RWPE2 (cell line): ENCODE measurements at regions not wholly inside any gene's neighbourhood (a gene's known extent, or its start where the extent isn't known, plus 50 kb on each side); places are given as distances from the start of the nearest gene placed in this dataset.

Experiments used
- ATAC-seq: fragments of 200-7000 bp; cut with Tn5 transposase; 3 replicates; pipeline ENCODE4 v1.9.1; 2021; ENCODE audit warnings: low read depth
- DNase-seq: peaks from one replicate; pipeline ENCODE4 v3.0.0-alpha.2; 2020; ENCODE audit warnings: low spot score
- H3K27ac ChIP-seq: fragments of 450-650 bp; 2 replicates; pipeline ENCODE4 v1.5.1; 2017; ENCODE audit warnings: mild to moderate bottlenecking; ENCODE audit not compliant: poor library complexity, severe bottlenecking
- H3K27me3 ChIP-seq: fragments of 250-450 bp; sonication (Bioruptor Pico); 2 replicates; pipeline ENCODE4 v1.5.1; 2021; ENCODE audit warnings: mild to moderate bottlenecking, moderate library complexity; ENCODE audit not compliant: insufficient read depth, poor library complexity, severe bottlenecking
- H3K36me3 ChIP-seq: fragments of 250-450 bp; sonication (Bioruptor Pico); 2 replicates; pipeline ENCODE4 v1.5.1; 2020; ENCODE audit warnings: low read depth, mild to moderate bottlenecking, moderate library complexity
- H3K4me1 ChIP-seq: fragments of 250-450 bp; sonication (Bioruptor Pico); 2 replicates; pipeline ENCODE4 v1.5.1; 2021; ENCODE audit warnings: mild to moderate bottlenecking, moderate library complexity; ENCODE audit not compliant: insufficient read depth, poor library complexity, severe bottlenecking
- H3K4me3 ChIP-seq: fragments of 250-450 bp; sonication (Bioruptor Pico); 2 replicates; pipeline ENCODE4 v1.5.1; 2021; ENCODE audit warnings: mild to moderate bottlenecking, moderate library complexity; ENCODE audit not compliant: severe bottlenecking
- H3K9me3 ChIP-seq: fragments of 250-450 bp; sonication (Bioruptor Pico); 2 replicates; pipeline ENCODE4 v1.5.1; 2021; ENCODE audit warnings: mild to moderate bottlenecking, moderate library complexity; ENCODE audit not compliant: severe bottlenecking
- CTCF ChIP-seq: fragments of 450-650 bp; IDR thresholded peaks from one replicate; pipeline ENCODE4 v1.5.1; 2017; ENCODE audit warnings: mild to moderate bottlenecking, moderate library complexity; ENCODE audit not compliant: poor library complexity, severe bottlenecking

- H3K9me3 ChIP-seq = no peaks in the 10 kb centered on the region
- H3K4me1 ChIP-seq = no peaks in the 10 kb centered on the region
- H3K27ac ChIP-seq = no peak overlapping the region
- H3K27me3 ChIP-seq = peaks cover 28% of the 10 kb centered on the region
- ATAC-seq = no peak
- H3K36me3 ChIP-seq = no peaks in the 10 kb centered on the region
- no peak for TF ChIP-seq CTCF
- no peak for DNase-seq
- H3K4me3 ChIP-seq = no peak overlapping the region
These were observed 365.2 kb upstream of the POU3F2 start for GRCh38 chr6:98469141-98469540.

DNA sequence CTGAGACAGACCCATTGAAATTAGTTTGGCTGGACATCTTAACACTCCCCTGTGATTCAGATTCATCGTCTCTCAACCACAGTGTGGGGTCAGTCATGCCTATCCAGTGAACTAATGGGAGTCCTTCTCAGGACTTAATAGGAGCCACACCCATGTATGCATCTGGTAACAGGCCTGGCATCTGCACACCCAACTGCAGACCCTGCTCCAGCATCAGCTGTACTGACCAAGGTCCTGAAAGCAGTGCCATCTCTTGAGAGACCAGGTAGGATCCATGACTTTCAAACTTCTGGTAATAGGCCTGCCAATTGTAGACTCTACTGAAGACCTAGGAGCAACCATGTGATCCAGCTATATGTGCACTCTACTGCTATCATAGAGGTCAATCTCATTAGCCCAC lies 363.6 kb upstream of the POU3F2 start:
- Histone ChIP-seq H3K9me3 (no peaks in the 10 kb centered on the region), H3K27ac (no peak overlapping the region), H3K27me3 (peaks cover 14% of the 10 kb centered on the region), H3K4me1 (no peaks in the 10 kb centered on the region), H3K4me3 (no peak overlapping the region), H3K36me3 (no peaks in the 10 kb centered on the region)
- DNase-seq (no peak), ATAC-seq (no peak)
- TF ChIP-seq CTCF = no peak

DNA sequence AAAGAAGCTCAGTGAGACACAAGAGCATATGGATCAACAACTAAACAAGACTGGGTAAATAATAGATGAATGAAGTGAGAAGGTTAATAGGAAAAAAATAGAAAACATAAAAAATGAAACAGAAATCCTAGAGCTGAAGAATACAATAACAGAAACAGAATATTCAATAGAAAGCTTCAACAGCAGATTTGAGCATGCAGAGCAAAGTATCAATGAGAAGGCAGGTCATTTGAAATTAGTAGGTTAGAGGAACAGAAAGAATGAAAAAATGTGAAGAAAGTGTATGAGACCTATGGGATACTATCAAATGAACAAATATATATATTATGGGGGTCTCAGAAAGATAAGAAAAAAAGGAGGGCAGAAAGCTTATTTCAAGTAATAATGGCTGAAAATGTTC lies 362.9 kb upstream of the POU3F2 start:
- DNase-seq (no peak), ATAC-seq (no peak)
- Histone ChIP-seq H3K4me1 (no peaks in the 10 kb centered on the region), H3K27me3 (peaks cover 10% of the 10 kb centered on the region), H3K36me3 (no peaks in the 10 kb centered on the region), H3K9me3 (no peaks in the 10 kb centered on the region), H3K4me3 (no peak overlapping the region), H3K27ac (no peak overlapping the region)
- TF ChIP-seq CTCF = no peak

DNA sequence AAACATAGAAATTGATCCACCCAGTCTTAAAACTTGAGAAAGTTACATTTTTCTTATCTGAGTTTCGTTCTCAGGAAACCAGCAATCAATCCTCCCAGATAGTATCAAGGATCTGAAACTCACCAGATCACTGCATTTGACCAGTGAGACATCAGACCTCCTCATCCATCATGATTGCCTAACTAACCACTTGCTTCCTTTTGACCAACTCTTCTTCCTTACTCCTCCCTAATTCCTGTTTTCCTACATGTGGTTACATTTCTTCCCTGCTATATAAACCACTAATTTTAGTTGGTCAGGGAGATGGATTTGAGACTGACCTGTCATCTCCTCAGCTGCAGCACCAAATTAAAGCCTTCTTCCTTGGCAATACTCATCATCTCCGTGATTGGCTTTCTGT lies 357.1 kb upstream of the POU3F2 start:
- H3K27ac ChIP-seq = no peak overlapping the region
- ATAC-seq (no peak), DNase-seq (no peak)
- H3K27me3 ChIP-seq = no peaks in the 10 kb centered on the region
- no peaks in the 10 kb centered on the region for H3K9me3 ChIP-seq
- H3K4me1 ChIP-seq = no peaks in the 10 kb centered on the region
- TF ChIP-seq CTCF = no peak
- H3K36me3 ChIP-seq = no peaks in the 10 kb centered on the region
- no peak overlapping the region for H3K4me3 ChIP-seq

- TF ChIP-seq CTCF = no peak
- no peak overlapping the region for H3K4me3 ChIP-seq
- no peak for ATAC-seq
- H3K27ac ChIP-seq = no peak overlapping the region
- no peaks in the 10 kb centered on the region for H3K36me3 ChIP-seq
- H3K9me3 ChIP-seq = no peaks in the 10 kb centered on the region
- no peak for DNase-seq
- no peaks in the 10 kb centered on the region for H3K4me1 ChIP-seq
- H3K27me3 ChIP-seq = peaks cover 15% of the 10 kb centered on the region
These were observed 349.7 kb upstream of the POU3F2 start for GRCh38 chr6:98484696-98485095.
